GM21576 (cell line): ENCODE measurements at regions not wholly inside any gene's neighbourhood (a gene's known extent, or its start where the extent isn't known, plus 50 kb on each side); places are given as distances from the start of the nearest gene placed in this dataset.
"Not testable (repeated sequence)": the region's sequence is repeated elsewhere in the genome, so short reads cannot be mapped to it uniquely, and the experiment has no call there.

Experiments
- ATAC-seq: cut with Tn5 transposase; IDR thresholded peaks from one replicate; pipeline ENCODE4 v1.9.1; 2021; ENCODE audit warnings: mild to moderate bottlenecking, moderate library complexity; ENCODE audit not compliant: unreplicated experiment

GRCh38 chr3:5035113-5035512, 55.9 kb downstream of the BHLHE40 start:
- ATAC-seq, result no peak

DNA sequence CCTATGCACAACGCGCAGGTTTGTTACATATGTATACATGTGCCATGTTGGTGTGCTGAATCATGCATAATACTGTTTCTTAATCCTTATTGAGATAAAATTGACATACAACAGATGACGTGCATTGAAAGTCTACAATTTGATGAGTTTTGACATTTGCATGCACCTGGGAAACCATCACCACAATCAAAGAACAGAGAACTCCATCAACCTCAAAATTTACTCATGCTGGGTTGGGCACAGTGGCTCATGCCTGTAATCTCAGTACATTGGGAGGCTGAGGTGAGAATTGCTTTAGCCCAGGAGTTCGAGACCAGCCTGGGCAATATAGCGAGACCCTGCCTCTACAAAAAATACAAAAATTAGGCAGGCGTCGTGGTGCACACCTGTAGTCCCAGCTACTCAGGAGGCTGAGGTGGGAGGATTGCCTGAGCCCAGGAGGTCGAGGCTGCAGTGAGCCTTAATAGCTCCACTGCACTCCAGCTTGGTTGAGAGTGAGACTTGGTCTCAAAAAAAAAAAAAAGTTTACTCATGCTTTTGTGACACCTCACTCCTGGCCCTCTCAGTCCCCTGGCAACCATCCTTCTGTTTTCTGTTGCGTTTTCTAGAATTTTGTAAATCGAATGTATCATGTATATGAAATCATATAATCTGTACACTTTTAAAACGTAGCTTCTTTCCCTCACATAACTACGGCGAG, 56.6 kb downstream of the BHLHE40 start:
- no peak for ATAC-seq

- ATAC-seq, result no peak
Observed at GRCh38 chr3:5036392-5036766, 57.1 kb downstream of the BHLHE40 start.

- no peak for ATAC-seq
Observed at GRCh38 chr3:5036858-5037257, 57.6 kb downstream of the BHLHE40 start.

DNA sequence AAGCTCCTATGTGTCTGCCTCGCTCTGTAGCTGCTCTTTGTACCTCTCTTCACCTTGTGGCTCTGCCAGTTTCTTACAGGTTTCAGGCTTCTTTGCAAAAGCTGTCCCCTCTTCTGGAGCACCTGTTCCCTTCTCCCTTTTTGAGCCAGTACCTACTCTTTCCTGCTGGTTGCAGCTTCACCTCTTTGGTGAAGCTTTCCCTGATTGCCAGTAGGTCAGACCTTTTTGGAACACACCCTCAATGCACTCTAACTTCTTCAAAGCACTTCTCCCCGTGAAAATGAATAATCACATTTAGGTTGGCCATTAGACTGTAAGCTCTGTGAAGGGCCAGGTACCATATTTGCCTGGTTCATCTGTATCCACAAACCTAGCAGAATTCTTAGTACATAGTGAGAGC, 60.3 kb downstream of the BHLHE40 start:
- no peak for ATAC-seq

GRCh38 chr3:5041315-5041714, 62.1 kb downstream of the BHLHE40 start:
- ATAC-seq, result no peak

DNA sequence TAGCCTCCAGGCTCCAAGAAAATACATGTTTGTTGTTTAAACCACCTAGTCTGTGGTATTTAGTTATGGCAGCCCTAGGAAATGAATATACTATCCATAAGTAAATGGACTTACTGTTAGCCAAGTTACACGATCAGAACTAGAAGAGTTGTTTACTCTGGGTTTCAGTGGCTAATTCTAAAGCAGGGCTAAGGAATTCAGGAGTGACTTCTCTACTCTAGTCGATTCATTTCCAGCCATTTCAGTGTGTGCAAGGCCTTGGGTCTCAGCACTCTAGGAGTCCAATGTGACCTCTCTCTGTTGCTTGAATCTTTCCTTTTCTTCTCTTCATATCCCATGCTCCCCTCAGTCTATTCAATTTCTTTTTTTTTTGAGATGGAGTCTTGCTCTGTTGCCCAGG, 66.7 kb downstream of the BHLHE40 start:
- no peak for ATAC-seq

DNA sequence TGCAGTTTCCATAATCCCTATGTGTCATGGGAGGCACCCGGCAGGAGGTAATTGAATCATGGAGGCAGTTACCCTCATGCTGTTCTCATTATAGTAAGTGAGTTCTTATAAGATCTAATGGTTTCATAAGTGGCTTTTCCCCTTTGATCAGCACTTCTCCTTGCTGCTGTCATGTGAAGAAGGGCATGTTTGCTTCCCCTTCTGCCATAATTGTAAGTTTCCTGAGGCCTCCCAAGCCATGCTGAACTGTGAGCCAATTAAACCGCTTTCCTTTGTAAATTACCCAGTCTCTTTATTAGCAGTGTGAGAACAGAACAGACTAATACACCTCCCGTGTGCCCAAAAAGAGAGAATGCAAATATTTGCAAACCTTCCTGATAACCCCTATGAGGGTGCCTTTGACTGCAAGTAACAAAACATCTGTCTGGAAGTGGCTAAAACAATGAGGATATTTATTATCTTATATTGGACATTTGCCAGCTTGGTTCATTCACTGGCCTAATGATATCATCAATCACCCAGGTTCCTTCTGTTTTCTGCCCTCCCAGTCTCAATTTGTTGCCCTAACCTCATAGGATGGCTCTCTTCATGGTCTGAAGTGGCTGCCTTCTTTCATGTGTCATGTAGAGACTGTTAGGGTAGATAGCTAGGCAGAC, 68.7 kb downstream of the BHLHE40 start:
- no peak for ATAC-seq

DNA sequence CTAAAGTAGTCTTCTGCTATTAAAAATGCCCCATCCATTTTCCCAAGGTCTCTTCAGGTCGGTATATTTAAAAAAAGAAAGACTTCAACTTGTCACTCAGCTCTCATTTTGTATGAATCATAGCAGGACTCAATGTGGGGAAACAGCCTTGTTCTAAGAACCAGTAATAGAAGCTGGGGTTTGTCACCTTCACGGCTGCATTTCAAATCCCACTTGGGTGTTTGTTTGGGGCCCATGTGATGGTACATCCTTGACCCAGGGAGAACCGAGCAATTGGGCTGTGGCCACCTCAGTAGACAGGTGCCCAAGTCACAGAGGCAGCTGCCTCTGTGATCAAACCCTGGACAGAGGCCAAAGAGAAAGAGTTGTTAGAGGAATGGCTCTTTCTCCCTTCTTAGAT, 70.3 kb upstream of the ARL8B start:
- ATAC-seq, result no peak

DNA sequence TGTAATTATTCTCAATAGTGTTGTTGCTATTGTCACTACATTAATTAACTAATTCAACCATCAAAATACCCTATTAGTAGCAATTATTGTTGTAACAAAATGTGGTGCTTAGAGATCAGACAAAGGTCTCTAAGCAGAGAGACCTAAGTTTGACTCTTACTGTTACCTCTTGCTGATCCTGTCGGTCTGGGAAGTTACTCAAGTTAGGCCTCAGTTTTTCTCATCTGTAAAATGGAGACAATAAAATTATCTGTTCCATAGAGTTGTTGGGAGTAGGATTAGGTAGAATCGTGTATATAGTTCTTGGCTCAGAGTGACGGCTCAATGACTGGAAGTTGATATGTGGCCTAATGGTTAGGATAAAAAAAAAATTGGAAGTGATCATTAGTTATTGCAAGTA, 69.8 kb upstream of the ARL8B start:
- no peak for ATAC-seq

DNA sequence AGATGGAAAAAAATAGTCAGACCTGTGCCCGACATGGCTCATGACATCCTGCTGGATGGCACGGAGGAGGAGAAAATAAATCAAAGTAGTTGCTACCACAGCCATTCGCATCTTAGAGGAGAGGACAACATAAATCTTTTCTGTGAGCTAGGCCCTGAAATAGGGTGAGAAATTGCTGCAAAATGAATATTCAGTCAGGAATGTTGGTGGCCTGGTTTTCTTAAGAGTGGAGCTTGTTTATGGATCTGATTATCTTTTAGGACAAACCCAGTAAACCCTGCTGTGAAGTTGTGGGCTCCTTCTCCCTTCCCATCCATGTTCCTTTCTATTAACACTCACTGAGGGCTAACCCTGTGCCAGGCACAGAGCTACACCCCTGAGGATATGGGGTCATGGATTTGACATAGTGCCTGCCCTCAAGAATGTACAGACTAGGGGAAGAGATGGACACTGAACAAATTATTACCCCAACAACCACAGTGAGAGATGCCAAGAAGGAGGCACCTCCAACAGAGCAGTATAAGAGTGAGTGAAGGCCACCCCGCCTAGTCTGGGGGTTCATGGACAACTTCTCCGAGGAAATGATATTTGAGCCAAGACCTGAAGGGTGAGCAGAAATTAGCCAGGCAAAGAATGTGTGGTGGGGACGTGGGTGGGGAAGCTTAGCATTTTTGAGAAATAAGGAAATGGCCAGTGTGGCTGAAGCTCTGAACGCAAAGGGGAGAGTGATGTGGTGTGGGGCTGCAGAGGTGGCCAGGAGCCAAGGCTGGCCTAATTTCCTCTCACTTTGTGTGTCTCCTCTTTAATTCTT, 68.9 kb upstream of the ARL8B start:
- no peak for ATAC-seq

GRCh38 chr3:5054098-5054497, 68.0 kb upstream of the ARL8B start:
- no peak for ATAC-seq

DNA sequence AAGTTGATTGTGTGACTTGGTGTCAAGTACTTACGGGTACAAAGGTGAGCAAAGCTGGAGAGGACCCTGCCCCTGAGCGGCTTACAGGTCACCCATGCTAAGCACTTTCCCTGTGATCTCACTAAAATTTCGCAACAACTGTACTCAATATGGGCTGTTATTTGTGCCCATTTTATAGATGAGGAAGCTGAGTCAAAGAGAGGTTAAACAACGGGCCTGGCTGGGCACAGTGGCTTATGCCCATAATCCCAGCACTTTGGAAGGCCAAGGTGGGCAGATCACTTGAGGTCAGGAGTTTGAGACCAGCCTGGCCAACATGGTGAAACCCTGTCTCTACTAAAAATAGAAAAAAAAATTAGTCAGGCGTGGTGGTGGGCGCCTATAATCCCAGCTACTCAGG, 67.5 kb upstream of the ARL8B start:
- ATAC-seq, result not testable (repeated sequence)

GRCh38 chr3:5055357-5056110, 66.6 kb upstream of the ARL8B start:
- ATAC-seq, result no peak

GRCh38 chr3:5056111-5056391, 66.0 kb upstream of the ARL8B start:
- ATAC-seq, result no peak

GRCh38 chr3:5057272-5057671, 64.8 kb upstream of the ARL8B start:
- no peak for ATAC-seq

- ATAC-seq, result peak; percentile 91
Observed at GRCh38 chr3:5057857-5058324, 64.2 kb upstream of the ARL8B start.

DNA sequence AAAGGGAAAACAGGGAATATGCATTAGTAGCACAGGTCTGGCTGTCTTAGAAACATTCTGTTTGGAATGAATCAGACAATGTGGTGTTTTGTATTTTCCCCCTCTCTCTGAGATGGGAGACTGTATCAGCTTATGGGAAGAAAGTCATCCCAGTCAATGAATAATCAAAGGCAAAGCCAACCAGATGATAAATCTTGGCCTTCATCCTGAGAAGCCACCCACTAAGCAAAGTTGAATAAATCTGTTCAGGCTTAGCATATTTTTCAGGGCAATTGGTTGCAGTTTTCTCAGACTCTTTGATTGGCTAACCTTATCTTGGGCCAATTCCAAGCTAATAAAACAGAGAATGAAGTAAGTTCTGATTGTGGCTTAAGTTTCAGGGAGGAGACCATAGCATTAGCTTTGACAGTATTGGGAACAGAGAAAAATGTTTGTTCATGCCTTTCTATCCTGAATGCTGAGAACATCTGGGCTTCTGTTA, 63.6 kb upstream of the ARL8B start:
- no peak for ATAC-seq

GRCh38 chr3:5059782-5060181, 62.3 kb upstream of the ARL8B start:
- ATAC-seq, result no peak

GRCh38 chr3:5061218-5061569, 60.9 kb upstream of the ARL8B start:
- ATAC-seq, result no peak

- ATAC-seq, result no peak
Observed at GRCh38 chr3:5063724-5064123, 58.4 kb upstream of the ARL8B start.
